ENCODE measurements at regions not wholly inside any gene's neighbourhood (a gene's known extent, or its start where the extent isn't known, plus 50 kb on each side); places are given as distances from the start of the nearest gene placed in this dataset.

GRCh38 chr2:223399357-223399957 is 202.7 kb downstream of the SCG2 start:
- no peak for DNase-seq
- peaks cover 5% of the 10 kb centered on the region; the same call in 1 of the 2 replicates for H3K9me3 Mint-ChIP-seq
- H3K4me3 Mint-ChIP-seq, result no peak overlapping the region
- no peaks in the 10 kb centered on the region; the same call in 1 of the 2 replicates for H3K27me3 Mint-ChIP-seq (ENCODE audit: insufficient read depth)
- no peak overlapping the region for H3K27ac Mint-ChIP-seq
- no peaks in the 10 kb centered on the region for H3K36me3 Mint-ChIP-seq (ENCODE audit: low read depth)
- TF ChIP-seq, protein P1, sequence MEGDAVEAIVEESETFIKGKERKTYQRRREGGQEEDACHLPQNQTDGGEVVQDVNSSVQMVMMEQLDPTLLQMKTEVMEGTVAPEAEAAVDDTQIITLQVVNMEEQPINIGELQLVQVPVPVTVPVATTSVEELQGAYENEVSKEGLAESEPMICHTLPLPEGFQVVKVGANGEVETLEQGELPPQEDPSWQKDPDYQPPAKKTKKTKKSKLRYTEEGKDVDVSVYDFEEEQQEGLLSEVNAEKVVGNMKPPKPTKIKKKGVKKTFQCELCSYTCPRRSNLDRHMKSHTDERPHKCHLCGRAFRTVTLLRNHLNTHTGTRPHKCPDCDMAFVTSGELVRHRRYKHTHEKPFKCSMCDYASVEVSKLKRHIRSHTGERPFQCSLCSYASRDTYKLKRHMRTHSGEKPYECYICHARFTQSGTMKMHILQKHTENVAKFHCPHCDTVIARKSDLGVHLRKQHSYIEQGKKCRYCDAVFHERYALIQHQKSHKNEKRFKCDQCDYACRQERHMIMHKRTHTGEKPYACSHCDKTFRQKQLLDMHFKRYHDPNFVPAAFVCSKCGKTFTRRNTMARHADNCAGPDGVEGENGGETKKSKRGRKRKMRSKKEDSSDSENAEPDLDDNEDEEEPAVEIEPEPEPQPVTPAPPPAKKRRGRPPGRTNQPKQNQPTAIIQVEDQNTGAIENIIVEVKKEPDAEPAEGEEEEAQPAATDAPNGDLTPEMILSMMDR (IDR thresholded peaks at IDR 0.05), result no peak
- H3K4me1 Mint-ChIP-seq (ENCODE audit: low read depth), result no peaks in the 10 kb centered on the region

- H3K4me1 Mint-ChIP-seq (ENCODE audit: low read depth), result no peaks in the 10 kb centered on the region
- H3K27ac Mint-ChIP-seq, result no peak overlapping the region
- no peaks in the 10 kb centered on the region for H3K9me3 Mint-ChIP-seq
- H3K4me3 Mint-ChIP-seq, result no peak overlapping the region
- TF ChIP-seq, protein P1 (IDR thresholded peaks at IDR 0.05), result no peak
- peaks cover 8% of the 10 kb centered on the region for H3K27me3 Mint-ChIP-seq (ENCODE audit: insufficient read depth)
- DNase-seq, result no peak
- H3K36me3 Mint-ChIP-seq (ENCODE audit: low read depth), result no peaks in the 10 kb centered on the region
Observed at GRCh38 chr2:223404616-223405015, 197.5 kb downstream of the SCG2 start.

DNA sequence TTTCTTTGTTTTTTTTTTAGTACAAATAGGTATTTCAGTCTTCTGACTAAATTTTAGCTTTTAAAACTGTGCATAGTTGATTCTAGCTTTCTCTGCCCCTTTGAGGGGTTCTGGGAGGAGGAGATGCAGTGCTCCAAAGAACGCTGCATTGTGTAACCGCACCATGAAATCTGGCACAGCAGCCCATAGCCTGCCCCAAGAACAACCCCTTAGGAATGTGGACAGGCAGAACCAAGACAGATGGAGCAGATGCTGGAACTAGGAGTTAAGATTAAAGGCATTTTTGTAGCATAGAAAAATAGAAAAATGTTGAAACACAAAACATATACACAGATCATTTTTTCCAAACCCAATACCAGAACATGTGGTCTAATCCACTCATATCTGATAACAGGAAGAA is 187.5 kb downstream of the SCG2 start:
- Mint-ChIP-seq H3K36me3 (ENCODE audit: low read depth) (no peaks in the 10 kb centered on the region), H3K4me3 (no peak overlapping the region), H3K4me1 (ENCODE audit: low read depth) (peaks cover 11% of the 10 kb centered on the region), H3K27ac (no peak overlapping the region), H3K27me3 (ENCODE audit: insufficient read depth) (no peaks in the 10 kb centered on the region; the same call in 1 of the 2 replicates), H3K9me3 (no peaks in the 10 kb centered on the region)
- TF ChIP-seq, protein P1 (IDR thresholded peaks at IDR 0.05), result no peak
- DNase-seq, result no peak

DNA sequence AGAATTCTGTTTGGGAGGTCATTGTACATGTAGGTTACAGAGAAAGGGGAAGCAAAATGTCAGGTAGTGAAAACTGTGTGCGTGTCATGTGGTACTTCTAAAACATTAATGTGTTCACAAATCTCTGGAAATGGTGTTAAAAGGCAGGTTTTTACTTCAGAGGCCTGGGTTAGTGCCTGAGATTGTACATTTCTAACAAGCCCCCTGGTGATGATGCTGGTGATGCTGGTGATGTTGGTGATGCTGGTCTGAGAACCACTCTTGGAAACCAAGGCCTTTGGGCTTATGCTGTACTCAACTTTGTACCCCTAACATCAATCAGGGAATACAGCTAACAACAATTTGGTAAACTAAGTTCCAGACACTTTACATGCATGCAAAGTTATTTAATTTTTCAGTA is 187.1 kb downstream of the SCG2 start:
- TF ChIP-seq, protein P1 (IDR thresholded peaks at IDR 0.05), result no peak
- no peaks in the 10 kb centered on the region for H3K9me3 Mint-ChIP-seq
- DNase-seq, result no peak
- H3K36me3 Mint-ChIP-seq (ENCODE audit: low read depth), result no peaks in the 10 kb centered on the region
- H3K4me3 Mint-ChIP-seq, result no peak overlapping the region
- H3K27ac Mint-ChIP-seq, result no peak overlapping the region
- H3K27me3 Mint-ChIP-seq (ENCODE audit: insufficient read depth), result no peaks in the 10 kb centered on the region; the same call in 1 of the 2 replicates
- peaks cover 11% of the 10 kb centered on the region for H3K4me1 Mint-ChIP-seq (ENCODE audit: low read depth)

DNA sequence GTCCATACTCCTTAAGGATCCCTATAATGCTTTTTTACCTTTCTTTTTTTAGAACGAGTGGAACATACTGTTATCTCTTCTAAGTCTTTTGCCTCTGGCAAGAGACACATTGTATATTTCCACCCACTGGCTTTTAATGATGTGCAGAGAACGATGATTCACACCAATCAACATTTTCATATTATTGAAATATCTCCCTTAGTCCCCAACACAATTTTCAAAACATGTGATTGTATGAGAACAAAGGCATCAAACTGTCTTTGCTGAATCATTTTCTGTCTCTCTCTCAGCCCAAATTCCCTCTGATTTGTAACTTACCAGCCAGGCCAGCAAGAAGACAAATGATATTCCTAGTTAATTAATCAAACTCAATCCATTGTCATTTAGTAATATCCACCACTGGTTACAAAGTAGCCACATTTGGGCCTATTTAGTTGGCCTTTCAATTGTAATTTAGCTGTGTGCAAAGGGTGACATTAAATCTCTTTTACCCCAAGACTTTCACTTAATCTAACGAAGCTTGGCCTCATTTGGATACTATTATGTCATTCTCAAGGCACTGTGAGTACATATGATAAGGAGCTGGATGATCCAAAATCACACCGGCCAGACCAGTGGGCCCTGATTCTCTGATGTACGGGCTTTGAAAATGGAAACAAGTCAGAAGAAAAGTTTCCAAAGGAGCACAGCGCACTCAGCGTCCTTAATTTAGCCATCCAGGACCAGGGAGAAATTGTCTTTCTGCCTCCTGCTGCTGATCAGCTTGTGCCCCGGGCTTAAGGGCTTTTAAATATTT is 185.1 kb downstream of the SCG2 start:
- H3K36me3 Mint-ChIP-seq (ENCODE audit: low read depth), result no peaks in the 10 kb centered on the region
- DNase-seq, result peak; percentile 15
- TF ChIP-seq, protein P1 (IDR thresholded peaks at IDR 0.05), result no peak
- H3K4me1 Mint-ChIP-seq (ENCODE audit: low read depth), result peaks cover 11% of the 10 kb centered on the region
- H3K27ac Mint-ChIP-seq, result no peak overlapping the region; the same call in 1 of the 2 replicates
- H3K27me3 Mint-ChIP-seq (ENCODE audit: insufficient read depth), result peaks cover 3% of the 10 kb centered on the region
- no peak overlapping the region for H3K4me3 Mint-ChIP-seq
- no peaks in the 10 kb centered on the region for H3K9me3 Mint-ChIP-seq

Data from HFFc6 (cell line).